MCF 10A (cell line): ENCODE measurements at regions not wholly inside any gene's neighbourhood (a gene's known extent, or its start where the extent isn't known, plus 50 kb on each side); places are given as distances from the start of the nearest gene placed in this dataset.

Experiments
- BruUV-seq: library from RNA; stranded (reverse); fragments of 400-500 nt; replicated peaks from 2 replicates; lab custom pipeline; 2021; lab: Mats Ljungman, UMichigan
- CTCF ChIA-PET: fragments of 300-600 bp; sonication (Branson Sonifier 250); formaldehyde crosslinking; extraction: SDS; loops from one replicate; lab custom pipeline; 2021; ENCODE audit warnings: antibody characterized with exemption, inconsistent platforms; lab: Yijun Ruan, JAX
- POLR2A ChIA-PET: fragments of 300-600, 350-650 bp; sonication (Branson Sonifier 250); formaldehyde crosslinking; extraction: SDS; loops from one replicate; lab custom pipeline; 2020; ENCODE audit warnings: antibody characterized with exemption, inconsistent platforms; lab: Yijun Ruan, JAX
- DNase-seq: peaks from one replicate; pipeline ENCODE4 v3.0.0-alpha.2; 2018; ENCODE audit not compliant: unreplicated experiment
- H3K27ac Mint-ChIP-seq: one replicate; pipeline ENCODE4 v1.8.0; 2022; ENCODE audit warnings: mild to moderate bottlenecking, low read depth, mixed read lengths; ENCODE audit not compliant: unreplicated experiment
- H3K27me3 Mint-ChIP-seq: one replicate; pipeline ENCODE4 v1.8.0; 2022; ENCODE audit warnings: mixed read lengths; ENCODE audit not compliant: insufficient read depth, unreplicated experiment
- H3K36me3 Mint-ChIP-seq: one replicate; pipeline ENCODE4 v1.8.0; 2022; ENCODE audit warnings: mild to moderate bottlenecking, moderate library complexity, mixed read lengths; ENCODE audit not compliant: insufficient read depth, unreplicated experiment
- H3K4me1 Mint-ChIP-seq: one replicate; pipeline ENCODE4 v1.8.0; 2022; ENCODE audit warnings: mixed read lengths; ENCODE audit not compliant: insufficient read depth, unreplicated experiment
- H3K4me3 Mint-ChIP-seq: one replicate; pipeline ENCODE4 v1.8.0; 2022; ENCODE audit warnings: mild to moderate bottlenecking, moderate library complexity, mixed read lengths; ENCODE audit not compliant: unreplicated experiment
- H3K9me3 Mint-ChIP-seq: one replicate; pipeline ENCODE4 v1.8.0; 2022; ENCODE audit warnings: mixed read lengths; ENCODE audit not compliant: unreplicated experiment
- CTCF ChIP-seq: fragments of 200-600 bp; IDR thresholded peaks from one replicate; pipeline ENCODE4 v1.8.0; 2022; ENCODE audit warnings: antibody characterized with exemption, mild to moderate bottlenecking; ENCODE audit not compliant: unreplicated experiment
- intact Hi-C: fragments of 100-400 bp; cut with micrococcal nuclease; formaldehyde crosslinking; loops from 2 replicates; pipeline ENCODE4 v1.14.1; 2022

- Mint-ChIP-seq H3K36me3 (no peaks in the 10 kb centered on the region), H3K27me3 (no peaks in the 10 kb centered on the region), H3K9me3 (no peaks in the 10 kb centered on the region), H3K4me1 (no peaks in the 10 kb centered on the region), H3K27ac (no peak overlapping the region), H3K4me3 (no peak overlapping the region)
- ChIA-PET POLR2A (no interaction called here), CTCF (no interaction called here)
- BruUV-seq = no TSS peak
- DNase-seq = no peak
- intact Hi-C loops = no loop called here
- TF ChIP-seq CTCF = no peak
These were observed 95.0 kb upstream of the GIMD1 start for GRCh38 chr4:106463622-106464021.

- intact Hi-C loops = no loop called here
- no TSS peak for BruUV-seq
- Mint-ChIP-seq H3K9me3 (no peaks in the 10 kb centered on the region), H3K4me3 (no peak overlapping the region), H3K27ac (no peak overlapping the region), H3K4me1 (no peaks in the 10 kb centered on the region), H3K27me3 (no peaks in the 10 kb centered on the region), H3K36me3 (no peaks in the 10 kb centered on the region)
- ChIA-PET CTCF (no interaction called here), POLR2A (no interaction called here)
- TF ChIP-seq CTCF = no peak
- DNase-seq = no peak
These were observed 86.0 kb upstream of the GIMD1 start for GRCh38 chr4:106454581-106454980.

- H3K9me3 Mint-ChIP-seq = no peaks in the 10 kb centered on the region
- no peak overlapping the region for H3K4me3 Mint-ChIP-seq
- H3K36me3 Mint-ChIP-seq = no peaks in the 10 kb centered on the region
- intact Hi-C loops = no loop called here
- ChIA-PET CTCF (no interaction called here), POLR2A (no interaction called here)
- BruUV-seq = no TSS peak
- DNase-seq = no peak
- H3K4me1 Mint-ChIP-seq = no peaks in the 10 kb centered on the region
- no peak for TF ChIP-seq CTCF
- H3K27ac Mint-ChIP-seq = no peak overlapping the region
- H3K27me3 Mint-ChIP-seq = no peaks in the 10 kb centered on the region
These were observed 85.4 kb upstream of the GIMD1 start for GRCh38 chr4:106454021-106454420.

DNA sequence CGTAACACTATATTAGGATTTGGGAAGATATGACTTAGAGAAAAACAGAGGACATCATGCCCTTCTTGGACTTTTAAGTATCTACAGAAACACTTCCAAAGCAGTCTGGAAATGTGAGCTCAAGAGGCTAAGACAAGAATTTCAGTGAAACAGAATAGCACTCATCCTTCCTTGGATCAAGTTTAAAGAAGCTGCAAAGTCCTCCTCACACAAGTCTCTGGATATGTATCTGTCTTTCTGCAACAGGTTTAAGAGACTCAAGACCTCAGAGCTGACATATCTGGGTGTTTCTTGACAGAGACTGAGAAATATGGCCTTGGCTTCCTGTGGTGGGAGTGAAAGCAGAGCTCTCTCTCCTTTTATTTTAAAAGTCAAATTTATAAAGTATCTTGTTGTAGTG lies 82.5 kb upstream of the GIMD1 start:
- TF ChIP-seq CTCF = no peak
- no peak overlapping the region for H3K4me3 Mint-ChIP-seq
- H3K36me3 Mint-ChIP-seq = no peaks in the 10 kb centered on the region
- CTCF ChIA-PET = no interaction called here
- BruUV-seq = no TSS peak
- intact Hi-C loops = no loop called here
- no peaks in the 10 kb centered on the region for H3K4me1 Mint-ChIP-seq
- H3K9me3 Mint-ChIP-seq = no peaks in the 10 kb centered on the region
- DNase-seq = no peak
- no peaks in the 10 kb centered on the region for H3K27me3 Mint-ChIP-seq
- H3K27ac Mint-ChIP-seq = no peak overlapping the region
- POLR2A ChIA-PET = no interaction called here
